K562 (cell line): ENCODE measurements at regions not wholly inside any gene's neighbourhood (a gene's known extent, or its start where the extent isn't known, plus 50 kb on each side); places are given as distances from the start of the nearest gene placed in this dataset.

Experiments
- ATAC-seq: fragments of 200-7000 bp; cut with Tn5 transposase; 3 replicates; pipeline ENCODE4 v1.9.1; 2020; ENCODE audit warnings: moderate library complexity
- BruUV-seq: library from RNA; stranded (reverse); fragments of 400-500 nt; replicated peaks from 2 replicates; lab custom pipeline; 2021; lab: Mats Ljungman, UMichigan
- CTCF ChIA-PET: fragments of 300-600 bp; formaldehyde crosslinking; extraction: SDS; loops from one replicate; lab custom pipeline; 2021; ENCODE audit warnings: low intra/inter-chr PET ratio; lab: Yijun Ruan, JAX
- POLR2A ChIA-PET: fragments of 300-600, 350-650 bp; sonication (Branson Sonifier 250); formaldehyde crosslinking; extraction: SDS; loops from one replicate; lab custom pipeline; 2021; ENCODE audit warnings: antibody characterized with exemption, inconsistent platforms; lab: Yijun Ruan, JAX
- DNase-seq, 4 experiments: peaks; one replicate each; pipeline versions ENCODE4 v3.0.0 to v3.0.0-alpha.2; 2011 to 2018; ENCODE audit warnings: low spot score in 3 of 4, mixed read lengths in 3 of 4; ENCODE audit errors: extremely low read depth in 1 of 4
- FAIRE-seq: peaks from 2 replicates; lab custom pipeline; 2011; peaks lifted over from hg19 to GRCh38; lab: Jason Lieb, UNC
- H2AFZ ChIP-seq: 2 replicates; pipeline ENCODE4 v1.6.0; 2011; ENCODE audit warnings: low read depth, low read length, control low read depth, inconsistent platforms
- H3K27ac ChIP-seq: fragments of 200-600 bp; 3 replicates; pipeline ENCODE4 v1.8.0; 2011; ENCODE audit warnings: low read depth, mild to moderate bottlenecking, control low read depth, inconsistent platforms, low read length, moderate library complexity, mixed read lengths; ENCODE audit errors: extremely low read depth
- H3K27me3 ChIP-seq, 2 experiments: fragments of 300-600 bp in 1 of 2; 2 replicates in 1 of 2; 3 replicates in 1 of 2; pipeline versions ENCODE4 v1.6.0 to v1.8.0; 2011; ENCODE audit warnings: inconsistent platforms in 2 of 2, low read length in 2 of 2, mild to moderate bottlenecking in 1 of 2, mixed read lengths in 1 of 2, moderate library complexity in 1 of 2; ENCODE audit not compliant: control insufficient read depth in 2 of 2, insufficient read depth in 2 of 2
- H3K36me3 ChIP-seq: fragments of 300-600 bp; 3 replicates; pipeline ENCODE4 v1.8.0; 2011; ENCODE audit warnings: mild to moderate bottlenecking, low read length, inconsistent platforms; ENCODE audit not compliant: control insufficient read depth, insufficient read depth
- H3K4me1 ChIP-seq, 2 experiments: fragments of 200-600 bp in 1 of 2; replicated peaks in 1 of 2; 2 replicates in 1 of 2; 3 replicates in 1 of 2; pipeline versions ENCODE4 v1.5.1 to v1.8.0; 2011; ENCODE audit warnings: inconsistent platforms in 2 of 2, low read length in 2 of 2, mild to moderate bottlenecking in 1 of 2, mixed read lengths in 1 of 2, moderate library complexity in 1 of 2; ENCODE audit not compliant: control insufficient read depth in 2 of 2, insufficient read depth in 2 of 2
- H3K4me2 ChIP-seq: 2 replicates; pipeline ENCODE4 v1.6.1; 2011; ENCODE audit warnings: low read length, control low read depth, inconsistent platforms, mixed read lengths; ENCODE audit not compliant: insufficient read depth
- H3K4me3 ChIP-seq: fragments of 200-600 bp; sonication (generic), shearing (Covaris generic); 2 replicates; pipeline ENCODE4 v1.5.1; 2016; ENCODE audit warnings: control low read depth, inconsistent platforms
- H3K79me2 ChIP-seq: fragments of 200-600 bp; 3 replicates; pipeline ENCODE4 v1.8.0; 2011; ENCODE audit warnings: low read length, inconsistent platforms; ENCODE audit not compliant: control insufficient read depth, insufficient read depth
- H3K9ac ChIP-seq, 2 experiments: 2 replicates each; pipeline versions ENCODE4 v1.6.0 to v1.6.1; 2011; ENCODE audit warnings: low read depth in 2 of 2, low read length in 2 of 2, control low read depth in 1 of 2, inconsistent platforms in 1 of 2, mild to moderate bottlenecking in 1 of 2, mixed read lengths in 1 of 2; ENCODE audit not compliant: insufficient read depth in 1 of 2
- H3K9me1 ChIP-seq: one replicate; pipeline ENCODE4 v1.6.0; 2011; ENCODE audit warnings: inconsistent platforms, mild to moderate bottlenecking, low read length, moderate library complexity; ENCODE audit not compliant: control insufficient read depth, insufficient read depth
- H3K9me3 ChIP-seq: replicated peaks from 2 replicates; pipeline ENCODE4 v1.5.1; 2011; ENCODE audit warnings: low read depth, low read length, inconsistent platforms; ENCODE audit not compliant: control insufficient read depth, insufficient read depth
- H4K20me1 ChIP-seq: replicated peaks from 2 replicates; pipeline ENCODE4 v1.6.1; 2011; ENCODE audit warnings: low read length, inconsistent platforms, mixed read lengths; ENCODE audit not compliant: control insufficient read depth, insufficient read depth
- ARNT ChIP-seq, 2 experiments: fragments of 450-650 bp; IDR thresholded peaks; 2 replicates each; pipeline ENCODE4 v1.6.1; 2016; ENCODE audit warnings: mild to moderate bottlenecking in 1 of 2
- CCAR2 ChIP-seq: fragments of 200-400 bp; formaldehyde crosslinking; IDR thresholded peaks from 2 replicates; pipeline ENCODE4 v1.6.1; 2017; ENCODE audit warnings: mild to moderate bottlenecking, low read depth, low read length
- EP300 ChIP-seq: IDR thresholded peaks from 2 replicates; pipeline ENCODE4 v1.6.1; 2012; ENCODE audit warnings: low read length, improper control_type of control experiment
- KDM2B ChIP-seq: fragments of 250-450 bp; sonication (Bioruptor Pico); IDR thresholded peaks from 2 replicates; pipeline ENCODE4 v1.8.0; 2021; ENCODE audit warnings: mild to moderate bottlenecking, moderate library complexity
- NCOA1 ChIP-seq: fragments of 450-650 bp; IDR thresholded peaks from 2 replicates; pipeline ENCODE4 v1.6.1; 2016; ENCODE audit warnings: low read depth
- SP2 ChIP-seq: IDR thresholded peaks from 2 replicates; pipeline ENCODE4 v1.6.1; 2011; ENCODE audit warnings: mild to moderate bottlenecking, low read depth, low read length, moderate library complexity; ENCODE audit not compliant: poor library complexity, severe bottlenecking; ENCODE audit errors: extremely low read depth
- TAF7 ChIP-seq: fragments of 450-650 bp; IDR thresholded peaks from 2 replicates; pipeline ENCODE4 v1.6.1; 2016; ENCODE audit warnings: missing genetic modification characterization, missing compliant biosample characterization
- THRAP3 ChIP-seq: fragments of 450-650 bp; IDR thresholded peaks from 2 replicates; pipeline ENCODE4 v1.6.1; 2016; ENCODE audit warnings: mild to moderate bottlenecking, inconsistent platforms, borderline replicate concordance
- ZFX ChIP-seq: sonication (generic); formaldehyde crosslinking; IDR thresholded peaks from 2 replicates; pipeline ENCODE4 v1.8.0; 2022; ENCODE audit warnings: mild to moderate bottlenecking, missing genetic modification reagents, moderate library complexity
- WGBS: fragments of 100-300 bp; shearing (Covaris generic); methylation state at CpG from one replicate; pipeline ENCODE4 v1.1.6; 2016; ENCODE audit warnings: low coverage, mixed read lengths; ENCODE audit not compliant: insufficient coverage; ENCODE audit errors: missing lambda C conversion rate; 5-methylcytosine and 5-hydroxymethylcytosine counted together
- in situ Hi-C: fragments of 300-500 bp; cut with MboI; formaldehyde crosslinking; loops from 4 replicates; pipeline ENCODE4 v1.15.0; 2018; ENCODE audit warnings: inconsistent platforms, mixed read lengths
- intact Hi-C: fragments of 100-400 bp; cut with micrococcal nuclease; formaldehyde crosslinking; loops from 2 replicates; pipeline ENCODE4 v1.14.2; 2022
- TF ChIP-seq, protein P1 (sequence below): fragments of 450-650 bp; IDR thresholded peaks from 2 replicates; pipeline ENCODE4 v1.6.1; 2016; ENCODE audit warnings: low read depth

DNA sequence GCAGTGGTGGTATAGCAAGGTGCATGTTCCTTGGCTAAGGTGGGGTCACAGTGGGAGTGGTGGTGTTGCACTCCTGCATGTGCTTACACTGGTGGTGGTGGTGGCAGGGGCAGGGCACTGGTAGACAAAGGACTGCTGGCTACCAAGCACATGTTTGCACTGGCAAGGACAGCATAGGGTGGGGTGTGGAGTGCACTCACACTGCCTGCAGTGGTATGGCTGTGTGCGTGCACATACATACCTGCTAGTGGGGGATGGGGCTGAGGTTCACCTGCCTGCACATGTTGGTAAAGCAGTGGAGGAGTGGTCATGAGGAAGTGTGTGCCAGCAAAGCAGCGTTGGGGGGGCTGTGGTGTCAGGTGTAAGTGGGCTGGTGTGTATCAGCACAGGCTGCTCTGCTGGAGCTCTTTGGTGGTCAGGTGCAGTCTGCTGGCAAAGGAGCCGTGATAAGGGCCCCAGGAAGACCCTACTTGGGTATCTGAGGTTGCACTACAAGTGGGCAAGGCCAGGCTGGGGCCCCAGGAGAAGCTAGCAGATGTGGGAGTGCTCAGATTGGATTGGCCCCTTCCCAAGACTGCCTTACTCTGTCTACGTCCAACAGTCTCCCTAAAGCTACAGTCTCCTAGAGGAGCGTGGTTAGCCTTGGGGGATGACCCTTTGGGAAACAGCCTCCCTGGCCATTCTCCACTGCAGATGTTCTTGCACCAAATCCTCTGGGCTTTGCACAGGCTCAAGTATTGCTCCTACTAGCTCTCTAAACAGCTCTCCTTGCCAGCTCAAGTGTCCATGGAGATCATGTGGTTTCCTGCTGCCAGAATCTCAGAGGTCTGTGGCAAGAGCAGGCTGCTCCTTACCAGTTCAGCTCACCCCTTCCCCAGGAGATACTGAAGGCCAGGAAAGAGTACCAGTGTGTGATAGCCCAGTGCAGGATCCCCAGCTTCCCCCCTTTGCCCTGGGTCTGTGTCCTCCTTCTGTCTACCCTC is 486.3 kb upstream of the PABPC4L start (continued):
- TF ChIP-seq SP2 (no peak), TAF7 (tag) (no peak), ZFX (CRISPR knock-in tag) (no peak), KDM2B (CRISPR knock-in tag) (no peak)

- intact Hi-C loops: no loop called here
- Histone ChIP-seq H4K20me1 (no peaks in the 10 kb centered on the region), H3K4me3 (no peak overlapping the region), H3K9me1 (no peaks in the 10 kb centered on the region), H3K27me3 (no peaks in the 10 kb centered on the region), H3K9ac (no peak overlapping the region)
- ATAC-seq: no peak
- POLR2A ChIA-PET: no interaction called here
- TF ChIP-seq CCAR2 (no peak), ARNT (IDR thresholded peaks at IDR 0.05) (no peak), EP300 (no peak), THRAP3 (no peak), NCOA1 (no peak)
- TF ChIP-seq, protein P1, sequence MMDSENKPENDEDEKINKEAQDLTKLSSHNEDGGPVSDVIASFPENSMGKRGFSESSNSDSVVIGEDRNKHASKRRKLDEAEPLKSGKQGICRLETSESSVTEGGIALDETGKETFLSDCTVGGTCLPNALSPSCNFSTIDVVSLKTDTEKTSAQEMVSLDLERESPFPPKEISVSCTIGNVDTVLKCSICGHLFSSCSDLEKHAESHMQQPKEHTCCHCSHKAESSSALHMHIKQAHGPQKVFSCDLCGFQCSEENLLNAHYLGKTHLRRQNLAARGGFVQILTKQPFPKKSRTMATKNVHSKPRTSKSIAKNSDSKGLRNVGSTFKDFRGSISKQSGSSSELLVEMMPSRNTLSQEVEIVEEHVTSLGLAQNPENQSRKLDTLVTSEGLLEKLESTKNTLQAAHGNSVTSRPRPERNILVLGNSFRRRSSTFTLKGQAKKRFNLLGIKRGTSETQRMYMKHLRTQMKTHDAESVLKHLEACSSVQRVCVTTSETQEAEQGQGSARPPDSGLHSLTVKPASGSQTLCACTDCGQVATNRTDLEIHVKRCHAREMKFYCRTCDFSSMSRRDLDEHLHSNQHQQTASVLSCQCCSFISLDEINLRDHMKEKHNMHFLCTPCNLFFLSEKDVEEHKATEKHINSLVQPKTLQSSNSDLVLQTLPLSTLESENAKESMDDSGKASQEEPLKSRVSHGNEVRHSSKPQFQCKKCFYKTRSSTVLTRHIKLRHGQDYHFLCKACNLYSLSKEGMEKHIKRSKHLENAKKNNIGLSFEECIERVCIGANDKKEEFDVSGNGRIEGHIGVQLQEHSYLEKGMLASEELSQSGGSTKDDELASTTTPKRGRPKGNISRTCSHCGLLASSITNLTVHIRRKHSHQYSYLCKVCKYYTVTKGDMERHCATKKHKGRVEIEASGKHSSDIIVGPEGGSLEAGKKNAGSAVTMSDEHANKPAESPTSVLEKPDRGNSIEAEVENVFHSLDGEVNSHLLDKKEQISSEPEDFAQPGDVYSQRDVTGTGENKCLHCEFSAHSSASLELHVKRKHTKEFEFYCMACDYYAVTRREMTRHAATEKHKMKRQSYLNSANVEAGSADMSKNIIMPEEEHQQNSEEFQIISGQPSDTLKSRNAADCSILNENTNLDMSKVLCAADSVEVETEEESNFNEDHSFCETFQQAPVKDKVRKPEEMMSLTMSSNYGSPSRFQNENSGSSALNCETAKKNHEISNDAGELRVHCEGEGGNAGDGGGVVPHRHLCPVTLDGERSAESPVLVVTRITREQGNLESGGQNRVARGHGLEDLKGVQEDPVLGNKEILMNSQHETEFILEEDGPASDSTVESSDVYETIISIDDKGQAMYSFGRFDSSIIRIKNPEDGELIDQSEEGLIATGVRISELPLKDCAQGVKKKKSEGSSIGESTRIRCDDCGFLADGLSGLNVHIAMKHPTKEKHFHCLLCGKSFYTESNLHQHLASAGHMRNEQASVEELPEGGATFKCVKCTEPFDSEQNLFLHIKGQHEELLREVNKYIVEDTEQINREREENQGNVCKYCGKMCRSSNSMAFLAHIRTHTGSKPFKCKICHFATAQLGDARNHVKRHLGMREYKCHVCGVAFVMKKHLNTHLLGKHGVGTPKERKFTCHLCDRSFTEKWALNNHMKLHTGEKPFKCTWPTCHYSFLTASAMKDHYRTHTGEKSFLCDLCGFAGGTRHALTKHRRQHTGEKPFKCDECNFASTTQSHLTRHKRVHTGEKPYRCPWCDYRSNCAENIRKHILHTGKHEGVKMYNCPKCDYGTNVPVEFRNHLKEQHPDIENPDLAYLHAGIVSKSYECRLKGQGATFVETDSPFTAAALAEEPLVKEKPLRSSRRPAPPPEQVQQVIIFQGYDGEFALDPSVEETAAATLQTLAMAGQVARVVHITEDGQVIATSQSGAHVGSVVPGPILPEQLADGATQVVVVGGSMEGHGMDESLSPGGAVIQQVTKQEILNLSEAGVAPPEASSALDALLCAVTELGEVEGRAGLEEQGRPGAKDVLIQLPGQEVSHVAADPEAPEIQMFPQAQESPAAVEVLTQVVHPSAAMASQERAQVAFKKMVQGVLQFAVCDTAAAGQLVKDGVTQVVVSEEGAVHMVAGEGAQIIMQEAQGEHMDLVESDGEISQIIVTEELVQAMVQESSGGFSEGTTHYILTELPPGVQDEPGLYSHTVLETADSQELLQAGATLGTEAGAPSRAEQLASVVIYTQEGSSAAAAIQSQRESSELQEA: no peak
- TF ChIP-seq, all 486 proteins: peak for 0
- no peak for DNase-seq
- Histone ChIP-seq H3K27ac (no peak overlapping the region), H3K79me2 (no peaks in the 10 kb centered on the region), H3K36me3 (no peaks in the 10 kb centered on the region), H2AFZ (no peak overlapping the region), H3K9me3 (no peaks in the 10 kb centered on the region), H3K4me1 (no peaks in the 10 kb centered on the region), H3K4me2 (no peak overlapping the region)
- no peak for FAIRE-seq
- in situ Hi-C loops: no loop called here
- BruUV-seq: no TSS peak
- CTCF ChIA-PET: no interaction called here
- WGBS: 6% methylated on average over 1 of the region's 1 CpG
Observed at GRCh38 chr4:134677209-134677814, 475.7 kb upstream of the PABPC4L start.
